ENCODE measurements at regions not wholly inside any gene's neighbourhood (a gene's known extent, or its start where the extent isn't known, plus 50 kb on each side); places are given as distances from the start of the nearest gene placed in this dataset.

GRCh38 chr3:118196183-118196582 lies 838.5 kb downstream of the IGSF11 start (continued):
- no peak for TF ChIP-seq USF2 (IDR thresholded peaks at IDR 0.05; ENCODE audit: low read length)
- TF ChIP-seq ATF3 (IDR thresholded peaks at IDR 0.05; ENCODE audit: insufficient read depth, low read depth, low read length): no peak
